Islet of Langerhans (tissue), 1 donor: ENCODE measurements at regions not wholly inside any gene's neighbourhood (a gene's known extent, or its start where the extent isn't known, plus 50 kb on each side); places are given as distances from the start of the nearest gene placed in this dataset.

Experiments used
- FAIRE-seq: peaks from one replicate; lab custom pipeline; 2011; peaks lifted over from hg19 to GRCh38; lab: Jason Lieb, UNC

DNA sequence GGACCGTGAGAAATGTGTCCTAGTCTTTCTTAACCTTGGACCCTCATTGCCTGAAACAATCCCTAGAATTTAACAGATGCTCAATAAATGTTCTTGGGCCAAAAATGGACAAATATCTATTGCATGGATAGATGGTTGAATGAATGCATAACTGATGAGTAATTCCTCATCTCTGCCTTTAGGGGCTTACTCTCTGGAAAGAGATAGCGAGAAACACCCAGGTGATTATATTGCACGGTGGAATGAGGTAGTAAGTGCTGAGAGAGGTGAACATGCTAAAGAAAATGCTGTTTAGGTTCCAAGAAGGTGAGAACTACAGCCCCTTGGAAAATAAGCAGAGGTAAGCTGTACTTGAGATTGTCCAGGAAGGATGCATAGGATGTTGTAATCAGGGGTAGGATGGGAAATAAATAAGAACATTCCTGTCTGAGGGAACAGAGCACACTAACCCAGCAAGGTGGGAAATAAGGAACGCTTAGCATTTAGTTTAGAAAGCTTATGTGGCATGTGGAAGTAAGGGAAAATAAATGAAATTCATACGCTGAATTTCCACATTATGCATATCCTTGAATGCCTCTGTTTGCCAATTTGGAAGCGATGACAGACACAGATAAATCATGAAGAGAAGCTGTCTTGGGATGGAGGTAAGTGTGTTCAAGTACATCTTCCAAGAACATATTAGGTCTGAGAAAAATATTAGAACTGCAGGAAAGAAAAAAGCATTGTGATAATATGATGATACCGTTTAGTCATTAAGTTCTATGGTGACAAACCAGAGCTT, 426.6 kb downstream of the ARHGEF28 start:
- FAIRE-seq = no peak

DNA sequence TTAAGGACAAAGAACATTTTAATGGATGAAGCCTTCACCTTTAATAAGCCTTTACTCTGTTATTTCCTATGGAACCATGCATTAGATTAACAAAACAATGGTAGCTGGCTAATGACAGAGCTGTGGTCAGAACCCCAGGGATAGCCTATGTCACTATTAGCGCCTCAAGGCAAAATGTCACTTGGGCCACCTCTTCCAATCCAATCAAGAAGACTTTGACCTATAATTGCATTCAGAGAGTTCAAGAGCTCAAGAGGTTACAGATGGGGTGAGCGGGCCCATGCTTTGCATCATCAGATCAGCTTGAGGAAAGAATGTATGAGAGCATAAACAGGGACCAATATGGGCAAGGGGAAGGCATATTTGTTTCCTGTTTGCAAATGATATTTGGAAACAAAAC, 425.1 kb downstream of the ARHGEF28 start:
- no peak for FAIRE-seq

DNA sequence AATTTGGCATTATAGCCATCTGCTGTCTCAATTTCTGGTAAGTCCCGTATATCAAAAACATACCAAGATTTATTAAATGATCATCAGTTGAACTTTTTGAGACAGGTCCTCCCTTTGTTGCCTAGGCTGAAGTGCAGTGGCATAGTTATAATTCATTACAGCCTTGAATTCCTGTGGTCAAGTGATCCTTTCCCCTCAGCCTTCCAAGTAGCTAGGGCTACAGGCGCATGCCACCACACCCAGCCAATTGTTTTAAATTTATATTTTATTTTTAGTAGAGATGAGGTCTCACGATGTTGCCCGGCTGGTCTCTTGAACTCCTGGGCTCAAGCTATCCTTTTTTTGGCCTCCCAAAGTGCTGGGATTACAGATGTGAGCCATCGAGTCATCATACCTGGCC, 418.9 kb downstream of the ARHGEF28 start:
- FAIRE-seq = no peak

DNA sequence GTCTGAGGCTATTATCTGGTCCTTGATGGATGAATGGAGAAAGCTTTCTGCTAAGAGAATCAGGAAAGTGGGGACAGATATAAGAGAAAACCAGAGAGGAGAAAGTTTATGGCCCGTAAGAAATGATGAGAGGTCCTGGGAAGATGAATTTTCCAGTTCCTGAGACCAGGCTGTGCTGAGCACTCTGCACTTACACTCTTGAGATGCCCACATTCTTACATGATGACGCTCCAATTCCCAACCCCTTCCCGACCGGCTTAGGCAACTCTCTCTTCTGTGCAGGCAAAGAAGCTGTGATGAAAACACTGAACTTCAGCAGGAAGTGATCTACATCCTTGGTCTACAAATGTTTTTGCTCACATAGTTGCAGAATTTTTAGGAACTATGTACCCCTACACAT, 417.0 kb downstream of the ARHGEF28 start:
- no peak for FAIRE-seq

DNA sequence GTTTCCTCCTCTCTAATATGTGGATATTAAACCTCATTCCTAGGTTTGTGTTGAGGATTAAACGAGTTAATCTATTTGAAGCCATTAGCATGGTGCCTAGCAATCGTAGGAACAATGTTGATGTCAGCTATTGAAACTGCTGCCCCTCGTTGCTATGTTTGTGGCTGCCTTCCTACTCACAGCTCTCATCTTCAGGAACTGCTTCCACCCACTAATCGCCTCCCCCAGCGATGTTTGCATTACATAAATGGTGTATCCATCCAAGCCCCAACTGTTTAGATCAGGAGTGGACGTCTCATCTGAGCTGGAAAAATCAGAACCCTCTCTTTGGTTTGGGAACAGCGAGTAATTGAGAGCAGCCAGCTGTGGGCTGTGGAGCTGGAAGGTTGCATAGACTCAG, 416.6 kb downstream of the ARHGEF28 start:
- no peak for FAIRE-seq

DNA sequence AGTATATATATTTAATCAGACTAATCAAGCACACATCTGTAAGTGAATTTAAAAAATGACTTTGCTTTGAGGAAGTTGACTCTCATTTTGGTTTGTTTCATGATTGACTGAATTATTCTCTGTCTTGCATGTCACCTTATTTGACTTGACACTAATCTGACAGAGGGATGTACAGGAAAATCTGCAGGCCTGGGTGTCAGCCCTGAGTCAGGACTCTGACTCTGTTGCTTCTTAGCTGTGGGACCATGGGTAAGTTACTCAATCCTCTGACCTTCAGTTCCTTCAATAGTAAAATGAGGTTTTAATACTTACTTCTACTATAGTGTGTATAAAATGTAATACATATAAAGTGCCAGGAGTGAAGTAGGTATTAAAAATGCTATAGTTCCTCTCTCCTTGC, 415.9 kb downstream of the ARHGEF28 start:
- FAIRE-seq = no peak

DNA sequence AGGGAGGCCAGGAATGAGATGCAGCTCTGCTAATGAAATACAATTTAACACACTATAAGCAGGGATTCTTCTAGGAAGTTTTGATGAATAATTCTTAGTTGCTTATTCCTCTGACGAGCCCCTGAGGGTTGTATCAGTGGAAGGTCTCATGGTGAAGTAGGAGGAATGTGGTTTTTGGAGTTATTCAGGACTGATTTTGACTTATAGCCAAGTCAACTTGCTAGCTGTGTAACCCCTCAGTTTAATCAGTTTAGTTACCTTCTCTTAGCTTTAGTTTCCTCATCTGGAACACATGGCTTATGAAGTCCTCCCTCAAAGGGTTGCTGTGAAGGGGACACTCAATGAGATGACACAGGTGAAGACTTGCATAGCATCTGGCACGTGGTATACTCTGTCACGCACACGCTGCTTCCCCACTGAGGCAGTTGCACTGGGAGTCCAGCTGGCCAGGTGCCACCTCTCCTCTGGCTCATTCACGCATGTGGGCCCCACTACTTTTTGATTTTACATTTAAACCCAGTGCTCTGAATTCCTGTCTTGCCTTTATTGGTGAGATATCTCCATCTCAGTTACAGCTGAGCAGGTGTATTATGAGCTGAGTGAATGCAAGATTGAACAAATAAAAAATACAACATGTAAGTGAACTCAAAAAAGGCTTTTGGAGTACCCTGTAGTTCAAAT, 415.0 kb downstream of the ARHGEF28 start:
- no peak for FAIRE-seq

DNA sequence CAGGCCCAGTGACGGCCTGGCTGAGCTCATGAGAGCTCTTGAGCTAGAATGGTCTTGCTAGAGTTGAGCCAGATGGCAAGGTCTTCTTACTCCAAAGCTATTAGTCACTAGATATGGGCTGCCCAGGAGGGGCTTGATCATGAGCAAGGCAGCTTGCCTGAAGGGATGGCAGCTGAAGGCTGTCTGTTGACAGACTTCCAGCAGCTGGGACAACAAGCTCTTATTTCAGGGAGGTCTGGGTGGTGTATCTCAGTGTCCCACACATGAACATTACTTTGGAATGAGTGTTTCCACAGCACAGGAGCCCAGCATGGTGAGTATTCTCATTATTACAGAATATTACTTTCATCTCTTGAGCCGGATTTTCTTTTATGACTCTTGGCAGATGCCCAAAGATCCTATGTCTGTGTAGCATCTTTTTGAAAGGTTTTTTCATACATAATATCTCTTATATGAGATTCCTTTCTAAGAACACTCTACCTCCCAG, 414.1 kb downstream of the ARHGEF28 start:
- no peak for FAIRE-seq

DNA sequence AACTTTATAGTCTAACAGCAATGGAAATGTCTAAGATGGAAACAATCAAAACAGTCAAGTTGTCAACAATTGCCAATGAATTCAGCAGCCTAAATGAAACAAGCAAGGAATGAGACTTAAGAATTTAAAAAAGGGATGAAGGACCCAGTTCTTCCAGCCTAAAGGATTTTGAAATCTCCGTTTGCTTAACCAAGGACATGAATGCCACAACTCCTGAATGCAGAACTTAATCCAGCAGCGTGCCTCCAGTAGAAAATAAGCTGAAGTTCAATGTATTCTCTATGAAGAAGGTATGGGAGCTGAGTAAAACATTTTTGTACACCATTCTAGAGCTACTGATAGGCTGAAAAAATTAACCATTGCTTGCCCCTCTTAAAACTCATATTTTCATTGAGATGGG, 411.3 kb downstream of the ARHGEF28 start:
- FAIRE-seq = no peak

DNA sequence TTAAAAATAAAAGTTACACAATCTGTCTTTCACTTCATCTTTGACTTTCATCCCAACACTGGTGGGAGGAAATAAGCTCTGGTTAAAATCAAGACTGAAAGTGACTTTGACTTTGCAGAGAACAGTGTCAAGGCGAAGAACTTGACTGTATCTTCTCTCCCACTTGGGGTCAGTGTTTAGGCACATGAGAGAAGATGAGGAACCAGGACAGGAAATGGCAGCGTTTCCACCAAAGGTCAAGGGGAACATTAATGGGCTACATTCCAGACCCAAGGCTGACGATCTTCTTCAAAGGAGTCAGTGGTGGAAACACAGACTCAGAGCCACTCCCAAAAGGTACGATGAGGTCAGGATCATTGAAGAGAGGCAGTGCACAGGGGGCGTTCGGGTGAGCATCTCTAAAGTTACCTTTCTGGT, 409.5 kb downstream of the ARHGEF28 start:
- no peak for FAIRE-seq

DNA sequence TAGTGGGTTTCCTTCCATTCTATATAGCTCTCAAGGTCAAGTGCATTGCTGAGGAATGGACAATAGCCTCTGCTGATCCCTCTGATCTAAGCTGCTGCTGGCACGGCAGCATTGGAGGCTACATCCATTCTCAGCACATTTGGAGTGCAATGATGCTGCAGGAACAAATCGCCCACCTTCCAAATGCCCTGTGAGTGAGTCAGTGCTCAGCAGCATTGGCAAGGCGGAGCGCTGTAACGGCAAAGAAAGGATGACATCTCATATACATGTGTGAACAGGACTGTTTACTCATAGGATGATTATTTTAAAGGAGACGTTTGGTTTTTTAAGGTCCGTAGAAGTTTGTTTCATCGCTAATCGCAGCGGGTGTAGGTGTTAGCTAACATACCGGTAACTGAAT, 408.7 kb downstream of the ARHGEF28 start:
- FAIRE-seq = no peak

DNA sequence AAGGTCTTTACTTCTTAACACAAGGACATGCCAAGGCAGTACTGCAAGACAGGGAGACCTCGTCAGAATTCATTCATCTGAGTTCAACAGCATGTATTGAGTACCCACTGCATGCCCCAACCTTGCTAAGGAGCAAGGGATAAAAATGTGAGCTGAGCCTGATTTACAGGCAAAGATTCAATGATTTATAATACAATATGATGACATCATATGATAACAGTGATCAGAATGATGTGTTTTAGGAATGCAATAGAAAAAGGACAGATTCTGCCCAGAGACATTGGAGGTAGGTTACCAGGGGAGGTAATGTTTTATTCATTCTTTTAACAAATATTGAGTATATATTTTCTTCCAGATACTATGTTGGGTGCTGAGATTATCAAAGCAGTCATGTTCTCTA, 406.6 kb downstream of the ARHGEF28 start:
- FAIRE-seq = no peak

DNA sequence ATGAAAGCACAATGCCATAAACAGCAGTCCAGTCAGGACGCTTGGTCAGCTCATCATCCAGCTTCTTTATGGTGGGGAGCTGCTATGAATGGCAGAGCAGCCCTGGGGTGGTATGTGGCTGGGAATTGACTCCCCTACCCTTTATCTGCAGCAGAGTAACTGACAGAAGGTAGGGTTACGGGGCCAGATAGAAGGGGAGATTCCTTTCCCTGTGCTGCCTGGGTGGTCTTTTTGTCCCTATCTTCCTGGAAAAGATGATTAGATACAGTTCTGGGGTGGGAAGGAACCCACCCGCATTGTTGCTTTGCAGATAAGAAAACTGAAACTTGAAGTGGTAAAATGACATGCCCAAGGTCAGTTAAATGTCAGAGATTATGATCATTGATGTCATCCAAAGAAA, 405.5 kb downstream of the ARHGEF28 start:
- no peak for FAIRE-seq

DNA sequence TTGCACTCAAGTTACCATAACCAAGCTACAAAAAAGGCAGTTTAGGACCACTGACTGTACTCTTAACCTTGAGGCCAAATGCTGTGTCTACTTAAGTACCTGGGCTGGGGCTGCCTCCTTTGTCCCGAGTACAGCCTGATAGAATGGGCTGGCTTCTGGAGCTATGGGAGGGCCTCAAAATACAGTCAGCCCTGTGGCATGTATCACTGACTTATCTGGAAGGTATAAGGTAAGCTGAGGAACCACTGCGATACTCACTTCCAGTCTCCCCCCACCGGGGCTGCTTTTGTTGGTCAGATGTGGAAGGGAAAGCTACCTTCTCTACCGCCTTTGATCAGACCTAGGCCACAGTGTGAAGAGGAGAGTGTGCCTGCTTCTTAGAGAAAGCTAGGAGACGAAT, 404.8 kb downstream of the ARHGEF28 start:
- FAIRE-seq = no peak

DNA sequence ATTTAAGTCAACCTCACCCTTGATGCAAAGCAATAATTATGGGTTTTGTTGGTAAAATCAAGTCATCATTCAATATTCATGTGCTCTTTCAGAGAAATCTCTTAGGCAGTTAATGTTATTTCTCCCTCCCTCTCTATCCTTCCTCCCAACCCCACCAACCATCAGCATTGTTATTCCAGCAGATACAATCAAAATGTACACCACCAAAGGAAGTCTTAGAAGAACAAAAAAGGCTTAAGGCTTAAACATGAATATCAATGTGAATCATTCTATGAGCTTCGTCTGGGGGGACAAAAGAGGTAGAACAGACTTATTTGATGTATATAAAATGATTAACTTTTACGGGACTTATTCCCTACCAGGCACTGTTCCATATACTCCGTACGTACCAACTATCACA, 404.4 kb downstream of the ARHGEF28 start:
- no peak for FAIRE-seq

DNA sequence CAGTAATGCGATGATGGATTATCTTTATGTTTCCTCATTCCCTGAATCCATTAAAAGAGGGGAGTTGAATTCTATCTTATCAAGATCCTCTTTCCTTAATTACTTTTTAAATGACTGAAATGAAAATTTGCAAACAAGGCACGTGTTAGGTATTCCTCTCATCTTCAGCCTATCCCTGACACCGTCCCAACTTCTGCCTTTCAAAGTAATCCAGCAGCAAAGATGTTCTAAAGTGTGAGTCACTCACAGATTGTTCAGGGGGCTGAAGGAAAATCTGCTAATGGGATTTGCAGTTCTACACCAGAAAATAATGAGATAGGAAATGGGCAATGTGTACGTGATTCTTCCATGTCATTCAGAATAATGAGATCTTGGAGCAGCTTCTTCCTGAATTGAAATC, 403.0 kb downstream of the ARHGEF28 start:
- FAIRE-seq = no peak

DNA sequence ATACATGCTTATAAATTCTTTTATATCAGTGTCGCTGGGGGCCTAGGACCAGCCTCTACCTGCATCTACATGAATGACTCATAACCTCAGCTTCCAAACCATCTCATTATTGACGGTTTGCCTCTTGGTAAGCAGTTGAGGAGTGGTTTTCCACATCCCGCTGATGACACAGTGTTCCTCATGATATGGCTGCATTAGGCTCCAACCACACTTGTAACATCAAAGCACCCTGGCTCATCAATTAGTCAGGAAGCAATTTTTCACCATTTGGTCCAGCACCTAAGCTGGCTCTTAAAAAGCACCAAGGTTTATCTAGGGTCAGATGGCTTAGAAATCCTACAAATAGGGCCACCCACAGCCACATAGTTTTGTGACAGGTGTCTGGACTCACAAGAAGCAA, 402.4 kb downstream of the ARHGEF28 start:
- no peak for FAIRE-seq

DNA sequence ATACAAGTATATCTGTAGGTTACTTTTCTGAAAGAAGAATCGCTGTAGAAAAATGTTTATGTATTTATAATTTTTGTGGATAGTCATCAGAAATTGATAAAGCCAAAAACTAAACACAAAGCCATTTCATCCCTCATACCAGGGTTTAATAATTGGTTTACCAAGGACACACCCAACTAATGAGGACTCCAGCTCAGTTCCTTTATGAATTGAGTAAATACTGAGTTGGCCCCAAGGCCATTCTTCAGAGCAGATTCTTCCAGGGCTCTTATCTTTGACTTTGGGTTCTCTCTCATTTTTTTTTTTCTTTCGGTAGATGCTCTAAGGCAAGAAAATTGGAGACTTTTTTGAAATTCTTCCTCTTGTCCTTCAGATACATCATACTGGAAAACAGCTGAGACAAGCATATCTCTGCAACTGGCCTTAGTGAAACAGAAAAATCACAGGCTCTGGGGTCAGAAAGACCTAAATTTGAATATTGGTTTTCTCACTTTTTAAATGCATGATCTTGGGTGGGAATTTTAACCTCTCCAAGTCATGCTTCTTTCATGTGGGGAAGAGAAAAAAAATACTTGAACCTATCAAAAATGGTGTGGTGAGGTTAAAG, 401.8 kb downstream of the ARHGEF28 start:
- FAIRE-seq = no peak

DNA sequence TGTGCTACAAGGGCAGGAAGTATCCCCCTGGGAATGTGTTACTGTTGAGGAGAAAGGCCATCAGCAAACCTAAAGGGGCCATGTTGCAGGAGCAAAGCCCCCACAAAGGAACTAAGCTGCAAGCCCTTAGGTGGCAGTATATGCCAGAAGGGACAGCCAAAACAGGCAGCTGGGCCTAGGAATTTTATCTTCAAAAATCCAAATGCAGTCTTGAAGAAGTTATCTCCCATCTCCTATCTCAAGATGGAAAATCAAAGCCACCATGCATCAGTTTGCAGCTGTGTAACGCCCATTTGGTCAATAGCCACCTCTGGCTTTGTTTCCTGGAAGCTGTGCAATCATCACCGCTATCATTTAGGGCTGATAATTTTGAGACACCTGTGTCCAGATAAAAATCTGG, 400.3 kb downstream of the ARHGEF28 start:
- no peak for FAIRE-seq

DNA sequence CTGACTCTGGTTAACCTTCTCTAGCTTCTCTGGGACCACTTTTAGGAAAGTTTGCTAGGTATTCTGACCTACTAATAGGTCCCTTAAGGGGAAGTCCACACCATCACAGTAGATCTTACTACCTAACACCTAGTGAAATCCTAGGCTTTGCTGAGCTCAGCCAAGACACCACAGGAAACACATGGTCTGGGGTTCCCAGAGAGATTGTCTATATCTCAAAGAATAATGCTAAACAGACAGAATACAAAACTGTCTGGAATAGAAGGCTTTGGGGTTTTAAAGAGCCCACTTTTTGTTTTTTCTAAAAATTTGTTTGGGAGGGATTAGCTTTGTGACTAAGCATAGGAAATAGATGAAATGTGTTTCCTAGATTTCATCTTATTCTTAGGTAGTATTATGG, 395.1 kb downstream of the ARHGEF28 start:
- FAIRE-seq = no peak

DNA sequence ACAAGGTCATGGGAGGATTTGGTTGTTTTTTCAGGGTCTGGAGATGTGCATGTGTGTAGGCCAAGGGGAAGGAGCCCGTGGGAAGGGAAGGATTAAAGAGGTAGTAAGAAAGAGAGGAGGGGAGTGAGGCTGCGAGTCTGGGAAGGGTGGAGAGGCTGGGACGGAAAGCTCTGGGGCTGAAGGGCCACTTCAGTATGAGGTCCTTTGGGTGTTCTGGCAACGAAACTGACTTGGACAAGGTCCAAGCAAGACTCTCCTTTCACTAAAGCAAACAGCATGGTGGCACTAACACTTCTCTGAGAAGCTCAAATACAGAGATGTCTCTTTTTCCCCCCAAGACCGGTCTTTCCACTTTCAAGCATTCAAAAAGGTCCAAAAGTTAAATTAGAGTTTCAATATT, 394.5 kb downstream of the ARHGEF28 start:
- no peak for FAIRE-seq

DNA sequence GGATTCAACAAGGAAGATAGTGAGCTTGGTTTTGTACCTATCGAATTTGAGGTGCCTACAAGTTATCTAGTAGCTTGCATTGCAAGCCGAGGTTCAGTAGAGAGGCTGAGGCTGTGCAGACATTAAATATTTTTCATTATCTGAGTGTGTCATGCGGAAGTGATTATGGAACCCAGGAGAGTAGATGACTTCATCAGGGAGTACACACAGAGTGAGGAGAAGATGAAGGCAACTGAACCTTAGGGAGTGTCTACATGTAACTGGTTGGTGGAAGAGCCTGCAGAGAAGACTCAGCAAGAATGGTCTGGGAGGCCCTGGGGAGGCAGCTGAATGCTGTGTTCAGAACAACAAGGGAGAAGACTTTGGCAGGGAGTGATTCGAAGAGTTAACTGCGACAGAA, 393.9 kb downstream of the ARHGEF28 start:
- FAIRE-seq = no peak

DNA sequence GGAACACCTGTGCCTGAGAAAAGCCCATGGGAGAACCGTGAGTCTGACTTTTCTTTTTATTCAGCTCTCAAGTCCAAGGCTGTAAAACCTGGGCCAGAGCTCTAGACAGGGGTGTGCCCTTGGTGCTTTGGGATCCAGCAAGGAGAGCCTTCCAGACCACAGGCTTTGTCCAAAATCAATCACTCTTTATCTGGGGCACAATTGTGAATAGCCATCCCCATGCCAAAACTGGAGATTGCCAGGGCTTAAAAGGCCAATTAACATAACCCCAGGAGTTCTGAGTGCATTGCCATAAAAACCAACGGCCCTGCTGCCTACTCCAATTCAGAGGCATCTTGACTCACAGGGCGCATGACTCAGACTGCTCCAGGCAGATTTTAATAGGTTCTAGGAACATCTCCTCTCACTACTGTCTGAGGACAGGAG, 391.8 kb downstream of the ARHGEF28 start:
- no peak for FAIRE-seq

DNA sequence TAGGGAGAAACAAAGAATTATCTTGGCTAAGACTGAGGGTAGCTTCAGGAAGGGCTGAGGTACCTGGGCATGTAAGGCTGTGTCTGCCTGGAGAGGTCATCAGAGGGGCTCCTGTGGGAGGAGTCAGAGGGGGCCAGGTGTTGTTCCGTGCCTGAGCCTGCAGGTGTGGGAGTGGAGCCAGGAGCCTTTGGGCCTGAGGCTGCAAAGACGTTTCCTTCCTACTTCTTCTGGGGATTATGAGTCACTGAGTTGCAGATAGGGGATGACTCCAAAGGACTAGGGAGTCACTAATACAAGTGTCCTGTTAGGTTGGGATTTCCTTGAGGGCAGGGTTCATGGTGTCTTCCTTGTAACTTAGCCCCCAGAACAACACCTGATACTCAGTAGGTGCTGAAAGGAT, 391.1 kb downstream of the ARHGEF28 start:
- FAIRE-seq = no peak
